Hematopoietic multipotent progenitor cell treated with erythropoietin and hydrocortisone succinate and interleukin-3 and kit ligand, for 8 days (in vitro differentiated cells): ENCODE measurements at regions not wholly inside any gene's neighbourhood (a gene's known extent, or its start where the extent isn't known, plus 50 kb on each side); places are given as distances from the start of the nearest gene placed in this dataset.
A peak's percentile ranks its signal among the peaks of the same experiment; 100 is the strongest.
"Not testable (repeated sequence)": the region's sequence is repeated elsewhere in the genome, so short reads cannot be mapped to it uniquely, and the experiment has no call there.

Experiments
- DNase-seq: peaks from one replicate; pipeline ENCODE4 v3.0.0-alpha.2; 2015

GRCh38 chr1:227415115-227415790, 97.0 kb upstream of the CDC42BPA start:
- no peak for DNase-seq

GRCh38 chr1:227411066-227411465, 92.8 kb upstream of the CDC42BPA start:
- no peak for DNase-seq

GRCh38 chr1:227406332-227406731, 88.0 kb upstream of the CDC42BPA start:
- DNase-seq: not testable (repeated sequence)

GRCh38 chr1:227403535-227403934, 85.2 kb upstream of the CDC42BPA start:
- no peak for DNase-seq

- DNase-seq: no peak
Measured at GRCh38 chr1:227401562-227402342, 83.5 kb upstream of the CDC42BPA start.

- no peak for DNase-seq
Measured at GRCh38 chr1:227399152-227399730, 80.9 kb upstream of the CDC42BPA start.

GRCh38 chr1:227397354-227397978, 79.2 kb upstream of the CDC42BPA start:
- no peak for DNase-seq

- DNase-seq: peak; percentile 99
Measured at GRCh38 chr1:227396539-227397353, 78.5 kb upstream of the CDC42BPA start.

GRCh38 chr1:227395426-227396028, 77.2 kb upstream of the CDC42BPA start:
- DNase-seq: no peak

GRCh38 chr1:227392984-227393764, 74.9 kb upstream of the CDC42BPA start:
- DNase-seq: no peak

GRCh38 chr1:227391879-227392278, 73.6 kb upstream of the CDC42BPA start:
- no peak for DNase-seq

- DNase-seq: peak; percentile 53
Measured at GRCh38 chr1:227391211-227391610, 72.9 kb upstream of the CDC42BPA start.

- DNase-seq: no peak
Measured at GRCh38 chr1:227390525-227390924, 72.2 kb upstream of the CDC42BPA start.

- no peak for DNase-seq
Measured at GRCh38 chr1:227388214-227389168, 70.2 kb upstream of the CDC42BPA start.

- no peak for DNase-seq
Measured at GRCh38 chr1:227379555-227379892, 61.2 kb upstream of the CDC42BPA start.

- DNase-seq: peak; percentile 37
Measured at GRCh38 chr1:227378871-227379554, 60.7 kb upstream of the CDC42BPA start.

GRCh38 chr1:227378181-227378580, 59.9 kb upstream of the CDC42BPA start:
- DNase-seq: no peak

GRCh38 chr1:227374846-227375245, 56.6 kb upstream of the CDC42BPA start:
- DNase-seq: no peak

- DNase-seq: no peak
Measured at GRCh38 chr1:227372726-227373130, 54.4 kb upstream of the CDC42BPA start.
